ENCODE measurements at regions not wholly inside any gene's neighbourhood (a gene's known extent, or its start where the extent isn't known, plus 50 kb on each side); places are given as distances from the start of the nearest gene placed in this dataset.

DNA sequence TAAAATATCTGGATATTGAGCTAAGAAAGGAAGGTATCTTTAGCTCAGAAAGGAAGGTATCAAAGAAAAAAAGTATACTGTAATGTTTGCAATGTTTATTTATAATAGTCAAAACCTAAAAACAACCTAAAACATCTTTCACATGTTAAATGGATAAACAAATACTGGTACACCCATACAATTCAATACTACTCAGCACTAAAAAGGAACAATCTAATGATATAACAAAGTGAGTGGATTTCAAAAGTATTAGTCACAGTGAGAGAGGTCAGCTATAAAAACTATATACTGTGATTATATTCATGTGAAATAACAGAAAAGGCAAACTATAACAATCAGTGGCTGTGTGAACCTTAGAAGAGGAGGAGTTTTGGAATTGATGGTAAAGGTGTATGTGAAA is 455.0 kb upstream of the FTMT start:
- H2AK9ac ChIP-seq (replicated peaks; ENCODE audit: low read depth, low read length, poor library complexity), result no peak overlapping the region
- no peak overlapping the region for H2BK15ac ChIP-seq (ENCODE audit: low read depth, low read length)
- H4K91ac ChIP-seq (ENCODE audit: insufficient read depth, low read depth, low read length), result no peak overlapping the region
- H3K9me1 ChIP-seq (ENCODE audit: insufficient read depth, low read length), result no peaks in the 10 kb centered on the region
- H3K27ac ChIP-seq (ENCODE audit: insufficient read depth, low read length), result no peak overlapping the region
- H3K4me1 ChIP-seq (ENCODE audit: control insufficient read depth, insufficient read depth, low read length), result no peaks in the 10 kb centered on the region
- ChIA-PET CTCF (no interaction called here), POLR2A (ENCODE audit: unreplicated experiment) (no interaction called here)
- no peaks in the 10 kb centered on the region for H3K36me3 ChIP-seq (ENCODE audit: control insufficient read depth, insufficient read depth, low read length)
- no peak for ATAC-seq (ENCODE audit: low read depth)
- no peak for DNase-seq
- H2AFZ ChIP-seq (replicated peaks; ENCODE audit: low read length, poor library complexity), result no peak overlapping the region
- H4K8ac ChIP-seq (ENCODE audit: low read depth in 2 of 2, low read length in 2 of 2), result no peak overlapping the region
- no peak overlapping the region for H3K4ac ChIP-seq (ENCODE audit: low read depth, low read length)
- no peaks in the 10 kb centered on the region for H3K79me1 ChIP-seq (ENCODE audit: low read depth in 1 of 2, low read length in 2 of 2)
- H3K9me3 ChIP-seq (ENCODE audit: control insufficient read depth, insufficient read depth, low read length), result no peaks in the 10 kb centered on the region
- no peak overlapping the region for H3K9ac ChIP-seq (ENCODE audit: low read depth, low read length)
- no peak overlapping the region for H2BK5ac ChIP-seq (ENCODE audit: low read depth, low read length, poor library complexity, severe bottlenecking)
- dilution Hi-C loops (cut with HindIII; ENCODE audit: low sequenced_read_pairs, unreplicated experiment) (no loop called here), intact Hi-C loops (cut with micrococcal nuclease) (no loop called here), in situ Hi-C loops (cut with MboI; ENCODE audit: low sequenced_read_pairs) (no loop called here)
- no peaks in the 10 kb centered on the region for H4K20me1 ChIP-seq (ENCODE audit: insufficient read depth, low read length)
- no peak overlapping the region for H4K5ac ChIP-seq (ENCODE audit: low read depth, low read length)
- H3K14ac ChIP-seq (replicated peaks; ENCODE audit: low read depth, low read length), result no peak overlapping the region
- H3K4me3 ChIP-seq (ENCODE audit: insufficient read depth, low read depth, low read length), result no peak overlapping the region
- H3K56ac ChIP-seq (ENCODE audit: extremely low read depth, insufficient read depth, low read length), result no peak overlapping the region
- no peak overlapping the region for H2BK120ac ChIP-seq (ENCODE audit: low read depth, low read length)
- no peak overlapping the region for H2BK20ac ChIP-seq (ENCODE audit: low read depth, low read length)
- H3K4me2 ChIP-seq (ENCODE audit: low read depth, low read length), result no peak overlapping the region
- no peak overlapping the region for H3K18ac ChIP-seq (ENCODE audit: low read depth, low read length)
- no peak overlapping the region for H2AK5ac ChIP-seq (ENCODE audit: low read depth, low read length)
- H3K23ac ChIP-seq (ENCODE audit: low read depth, low read length), result no peak overlapping the region
- TF ChIP-seq, protein P1, sequence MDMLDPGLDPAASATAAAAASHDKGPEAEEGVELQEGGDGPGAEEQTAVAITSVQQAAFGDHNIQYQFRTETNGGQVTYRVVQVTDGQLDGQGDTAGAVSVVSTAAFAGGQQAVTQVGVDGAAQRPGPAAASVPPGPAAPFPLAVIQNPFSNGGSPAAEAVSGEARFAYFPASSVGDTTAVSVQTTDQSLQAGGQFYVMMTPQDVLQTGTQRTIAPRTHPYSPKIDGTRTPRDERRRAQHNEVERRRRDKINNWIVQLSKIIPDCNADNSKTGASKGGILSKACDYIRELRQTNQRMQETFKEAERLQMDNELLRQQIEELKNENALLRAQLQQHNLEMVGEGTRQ (IDR thresholded peaks at IDR 0.05; ENCODE audit: low read depth, low read length), result no peak
- TF ChIP-seq, protein P2, sequence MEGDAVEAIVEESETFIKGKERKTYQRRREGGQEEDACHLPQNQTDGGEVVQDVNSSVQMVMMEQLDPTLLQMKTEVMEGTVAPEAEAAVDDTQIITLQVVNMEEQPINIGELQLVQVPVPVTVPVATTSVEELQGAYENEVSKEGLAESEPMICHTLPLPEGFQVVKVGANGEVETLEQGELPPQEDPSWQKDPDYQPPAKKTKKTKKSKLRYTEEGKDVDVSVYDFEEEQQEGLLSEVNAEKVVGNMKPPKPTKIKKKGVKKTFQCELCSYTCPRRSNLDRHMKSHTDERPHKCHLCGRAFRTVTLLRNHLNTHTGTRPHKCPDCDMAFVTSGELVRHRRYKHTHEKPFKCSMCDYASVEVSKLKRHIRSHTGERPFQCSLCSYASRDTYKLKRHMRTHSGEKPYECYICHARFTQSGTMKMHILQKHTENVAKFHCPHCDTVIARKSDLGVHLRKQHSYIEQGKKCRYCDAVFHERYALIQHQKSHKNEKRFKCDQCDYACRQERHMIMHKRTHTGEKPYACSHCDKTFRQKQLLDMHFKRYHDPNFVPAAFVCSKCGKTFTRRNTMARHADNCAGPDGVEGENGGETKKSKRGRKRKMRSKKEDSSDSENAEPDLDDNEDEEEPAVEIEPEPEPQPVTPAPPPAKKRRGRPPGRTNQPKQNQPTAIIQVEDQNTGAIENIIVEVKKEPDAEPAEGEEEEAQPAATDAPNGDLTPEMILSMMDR (conservative IDR thresholded peaks at IDR 0.05; ENCODE audit: low read depth, low read length), result no peak
- TF ChIP-seq POLR2A (IDR thresholded peaks at IDR 0.05; ENCODE audit: low read depth, low read length) (no peak), FOS (IDR thresholded peaks at IDR 0.05; ENCODE audit: low read depth, low read length) (no peak), CHD1 (IDR thresholded peaks at IDR 0.05; ENCODE audit: low read depth, low read length) (no peak), RFX5 (IDR thresholded peaks at IDR 0.05; ENCODE audit: low read depth, low read length) (no peak), BHLHE40 (IDR thresholded peaks at IDR 0.05; ENCODE audit: low read depth, low read length) (no peak), CEBPB (IDR thresholded peaks at IDR 0.05; ENCODE audit: low read depth, low read length) (no peak), RCOR1 (IDR thresholded peaks at IDR 0.05; ENCODE audit: insufficient replicate concordance, low read length) (no peak), MXI1 (IDR thresholded peaks at IDR 0.05; ENCODE audit: borderline replicate concordance, low read depth, low read length) (no peak), MAZ (IDR thresholded peaks at IDR 0.05; ENCODE audit: borderline replicate concordance, low read depth, low read length) (no peak)
- TF ChIP-seq, protein P3, sequence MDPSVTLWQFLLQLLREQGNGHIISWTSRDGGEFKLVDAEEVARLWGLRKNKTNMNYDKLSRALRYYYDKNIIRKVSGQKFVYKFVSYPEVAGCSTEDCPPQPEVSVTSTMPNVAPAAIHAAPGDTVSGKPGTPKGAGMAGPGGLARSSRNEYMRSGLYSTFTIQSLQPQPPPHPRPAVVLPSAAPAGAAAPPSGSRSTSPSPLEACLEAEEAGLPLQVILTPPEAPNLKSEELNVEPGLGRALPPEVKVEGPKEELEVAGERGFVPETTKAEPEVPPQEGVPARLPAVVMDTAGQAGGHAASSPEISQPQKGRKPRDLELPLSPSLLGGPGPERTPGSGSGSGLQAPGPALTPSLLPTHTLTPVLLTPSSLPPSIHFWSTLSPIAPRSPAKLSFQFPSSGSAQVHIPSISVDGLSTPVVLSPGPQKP (IDR thresholded peaks at IDR 0.05; ENCODE audit: borderline replicate concordance, low read depth, low read length), result no peak
- no peaks in the 10 kb centered on the region for H3K27me3 ChIP-seq (ENCODE audit: control insufficient read depth, insufficient read depth, low read length)
- BruUV-seq (replicated peaks), result no TSS peak

Measured in IMR-90 (cell line).